ENCODE measurements at regions not wholly inside any gene's neighbourhood (a gene's known extent, or its start where the extent isn't known, plus 50 kb on each side); places are given as distances from the start of the nearest gene placed in this dataset.

- no peak overlapping the region for H4K5ac ChIP-seq (ENCODE audit: insufficient read length, low read depth, low read length)
- H3K4me1 ChIP-seq (ENCODE audit: insufficient read depth, low read length): peaks cover 11% of the 10 kb centered on the region; the same call in 1 of the 2 replicates
- H3K4me1 Mint-ChIP-seq: peaks cover 29 to 46% of the 10 kb centered on the region in 2 experiments
- DNase-seq: peak; percentile 57
- H2BK15ac ChIP-seq (ENCODE audit: low read depth, low read length): no peak overlapping the region
- H4K20me1 ChIP-seq (ENCODE audit: control insufficient read depth, insufficient read depth, insufficient read length): no peaks in the 10 kb centered on the region
- no peaks in the 10 kb centered on the region for H3K27me3 ChIP-seq (ENCODE audit: insufficient read depth, low read length)
- H3K14ac ChIP-seq (ENCODE audit: insufficient read depth, low read length): no peak overlapping the region
- H3K9me3 Mint-ChIP-seq: no peaks in the 10 kb centered on the region
- no peak overlapping the region for H3K27ac ChIP-seq (ENCODE audit: insufficient read length, low read depth, low read length)
- no peak overlapping the region for H3K4ac ChIP-seq (ENCODE audit: low read depth, low read length)
- peaks cover 0 to 7% (median 2%) of the 10 kb centered on the region in 3 experiments; a peak in 2 of 7 replicates for H3K36me3 Mint-ChIP-seq (ENCODE audit: insufficient read depth in 1 of 3, low read depth in 3 of 3)
- H3K27ac Mint-ChIP-seq: peak overlapping the region in 1 of 3 experiments; percentile 32; a peak in 1 of 7 replicates
- no peak overlapping the region for H4K91ac ChIP-seq (ENCODE audit: insufficient read length, low read depth, low read length)
- H3K23me2 ChIP-seq (ENCODE audit: insufficient read length, low read depth, low read length, poor library complexity, severe bottlenecking): no peaks in the 10 kb centered on the region
- no peaks in the 10 kb centered on the region for H3K79me1 ChIP-seq (ENCODE audit: insufficient read depth, low read depth, low read length, poor library complexity, severe bottlenecking)
- peak overlapping the region in 1 of 2 experiments; percentile 63; a peak in 2 of 5 replicates for H3K4me3 Mint-ChIP-seq
- no peak overlapping the region for H3K23ac ChIP-seq (ENCODE audit: insufficient read length, low read depth, low read length)
- H2AK5ac ChIP-seq (ENCODE audit: insufficient read length, low read length): no peak overlapping the region
- no peak overlapping the region for H2BK5ac ChIP-seq (ENCODE audit: insufficient read length, low read length)
- H3K27me3 Mint-ChIP-seq (ENCODE audit: low read depth): peaks cover 5% of the 10 kb centered on the region
- no peak overlapping the region for H3T11ph ChIP-seq (ENCODE audit: low read length)
- no CpG with 5 or more reads among the region's 21 CpGs for WGBS (ENCODE audit: extremely low coverage, insufficient read length, low lambda C conversion rate)
- no peak overlapping the region for H3K9ac ChIP-seq (ENCODE audit: extremely low read depth, insufficient read length, low read length)
- H2BK120ac ChIP-seq (ENCODE audit: low read depth, low read length, poor library complexity, severe bottlenecking): no peak overlapping the region
- no peak overlapping the region for H3K56ac ChIP-seq (ENCODE audit: insufficient read length, low read depth, low read length)
- H3K9me3 ChIP-seq (ENCODE audit: control insufficient read depth, low read depth, low read length): no peaks in the 10 kb centered on the region
- TF ChIP-seq CTCF (conservative IDR thresholded peaks at IDR 0.05): no peak
- H2BK12ac ChIP-seq (ENCODE audit: insufficient read length, low read depth, low read length): no peak overlapping the region
- no peak overlapping the region for H3K18ac ChIP-seq (ENCODE audit: insufficient read length, low read depth, low read length)
- H2BK20ac ChIP-seq (ENCODE audit: low read depth, low read length, poor library complexity, severe bottlenecking): no peak overlapping the region
- no peak overlapping the region for H3K4me2 ChIP-seq (ENCODE audit: insufficient read depth, insufficient read length, low read length)
- no peak overlapping the region for H4K8ac ChIP-seq (replicated peaks; ENCODE audit: insufficient read length, low read depth, low read length)
- no peaks in the 10 kb centered on the region for H3K79me2 ChIP-seq (ENCODE audit: insufficient read depth, low read length)
- H2AFZ ChIP-seq (ENCODE audit: low read length): no peak overlapping the region
These were observed 75.2 kb downstream of the SPRING1 start for GRCh38 chr12:116662612-116663144.

Measured in H9 (cell line).